ENCODE measurements at regions not wholly inside any gene's neighbourhood (a gene's known extent, or its start where the extent isn't known, plus 50 kb on each side); places are given as distances from the start of the nearest gene placed in this dataset.

- TF ChIP-seq POLR2AphosphoS5 (IDR thresholded peaks at IDR 0.05; ENCODE audit: low read depth, low read length) (no peak), SPI1 (IDR thresholded peaks at IDR 0.05; ENCODE audit: low read depth, low read length) (0 out of 2 replicates have a peak, but pooled peaks have one; percentile 14)
These were observed 295.9 kb upstream of the UBE2E2 start for GRCh38 chr3:22907161-22907780.

Data from GM12891 (cell line).